ENCODE measurements at regions not wholly inside any gene's neighbourhood (a gene's known extent, or its start where the extent isn't known, plus 50 kb on each side); places are given as distances from the start of the nearest gene placed in this dataset.

GRCh38 chr9:10911373-10911772, 298.6 kb upstream of the PTPRD start:
- Histone ChIP-seq H3K4me2 (no peak overlapping the region), H3K4me3 (no peak overlapping the region), H3K27ac (no peak overlapping the region), H3K9me3 (no peaks in the 10 kb centered on the region), H3K4me1 (no peaks in the 10 kb centered on the region)
- DNase-seq (ENCODE audit: low read depth in 1 of 2, low spot score in 1 of 2), result no peak
- no peak for FAIRE-seq
- ChIA-PET CTCF (no interaction called here), POLR2A (no interaction called here)
- WGBS (ENCODE audit: missing lambda C conversion rate), result 4% methylated on average over 6 of the region's 6 CpGs
- no peak for TF ChIP-seq RCOR1 (IDR thresholded peaks at IDR 0.05; ENCODE audit: low read depth, low read length)
- peak; percentile 35 for TF ChIP-seq MAFK (IDR thresholded peaks at IDR 0.05; ENCODE audit: partially characterized antibody)
- TF ChIP-seq RAD21 (conservative IDR thresholded peaks at IDR 0.05 in 1 of 2, IDR thresholded peaks at IDR 0.05 in 1 of 2), result no peak
- no peak for TF ChIP-seq EHMT2 (IDR thresholded peaks at IDR 0.05; ENCODE audit: low read depth)
- ATAC-seq, result no peak

- Histone ChIP-seq H3K4me1 (no peaks in the 10 kb centered on the region), H3K27ac (no peak overlapping the region), H3K4me2 (no peak overlapping the region), H3K4me3 (no peak overlapping the region), H3K9me3 (no peaks in the 10 kb centered on the region)
- 38% methylated on average over 2 of the region's 2 CpGs for WGBS (ENCODE audit: missing lambda C conversion rate)
- ATAC-seq (no peak), DNase-seq (ENCODE audit: low read depth in 1 of 2, low spot score in 1 of 2) (no peak), FAIRE-seq (no peak)
- CTCF ChIA-PET, result no interaction called here
- POLR2A ChIA-PET, result no interaction called here
- TF ChIP-seq FOSB (CRISPR knock-in tag; IDR thresholded peaks at IDR 0.05), result no peak
- TF ChIP-seq RNF2 (IDR thresholded peaks at IDR 0.05; ENCODE audit: borderline replicate concordance, low read depth), result no peak
- no peak for TF ChIP-seq ZSCAN20 (CRISPR knock-in tag; IDR thresholded peaks at IDR 0.05)
- TF ChIP-seq RAD21 (conservative IDR thresholded peaks at IDR 0.05 in 1 of 2, IDR thresholded peaks at IDR 0.05 in 1 of 2), result no peak
- TF ChIP-seq, protein P1, sequence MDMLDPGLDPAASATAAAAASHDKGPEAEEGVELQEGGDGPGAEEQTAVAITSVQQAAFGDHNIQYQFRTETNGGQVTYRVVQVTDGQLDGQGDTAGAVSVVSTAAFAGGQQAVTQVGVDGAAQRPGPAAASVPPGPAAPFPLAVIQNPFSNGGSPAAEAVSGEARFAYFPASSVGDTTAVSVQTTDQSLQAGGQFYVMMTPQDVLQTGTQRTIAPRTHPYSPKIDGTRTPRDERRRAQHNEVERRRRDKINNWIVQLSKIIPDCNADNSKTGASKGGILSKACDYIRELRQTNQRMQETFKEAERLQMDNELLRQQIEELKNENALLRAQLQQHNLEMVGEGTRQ (IDR thresholded peaks at IDR 0.05), result no peak
- no peak for TF ChIP-seq NFE2L2 (conservative IDR thresholded peaks at IDR 0.05; ENCODE audit: low read length)
- TF ChIP-seq, protein P2, sequence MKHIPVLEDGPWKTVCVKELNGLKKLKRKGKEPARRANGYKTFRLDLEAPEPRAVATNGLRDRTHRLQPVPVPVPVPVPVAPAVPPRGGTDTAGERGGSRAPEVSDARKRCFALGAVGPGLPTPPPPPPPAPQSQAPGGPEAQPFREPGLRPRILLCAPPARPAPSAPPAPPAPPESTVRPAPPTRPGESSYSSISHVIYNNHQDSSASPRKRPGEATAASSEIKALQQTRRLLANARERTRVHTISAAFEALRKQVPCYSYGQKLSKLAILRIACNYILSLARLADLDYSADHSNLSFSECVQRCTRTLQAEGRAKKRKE (CRISPR knock-in tag; IDR thresholded peaks at IDR 0.05; ENCODE audit: low read depth), result no peak
- TF ChIP-seq GATA3 (IDR thresholded peaks at IDR 0.05; ENCODE audit: borderline replicate concordance), result no peak
- TF ChIP-seq RARB (CRISPR knock-in tag; IDR thresholded peaks at IDR 0.05), result no peak
- no peak for TF ChIP-seq MYC (IDR thresholded peaks at IDR 0.05; ENCODE audit: borderline replicate concordance, low read length)
- TF ChIP-seq BHLHE40 (IDR thresholded peaks at IDR 0.05; ENCODE audit: low read depth, low read length), result no peak
- TF ChIP-seq PHF8 (IDR thresholded peaks at IDR 0.05; ENCODE audit: borderline replicate concordance, low read depth), result no peak
- TF ChIP-seq ZNF302 (CRISPR knock-in tag; IDR thresholded peaks at IDR 0.05), result no peak
- no peak for TF ChIP-seq POLR2AphosphoS2 (conservative IDR thresholded peaks at IDR 0.05; ENCODE audit: low read length)
- no peak for TF ChIP-seq HOXB5 (CRISPR knock-in tag; IDR thresholded peaks at IDR 0.05)
- TF ChIP-seq SREBF2 (IDR thresholded peaks at IDR 0.05), result no peak
- no peak for TF ChIP-seq CEBPB (IDR thresholded peaks at IDR 0.05)
- TF ChIP-seq, protein P3, sequence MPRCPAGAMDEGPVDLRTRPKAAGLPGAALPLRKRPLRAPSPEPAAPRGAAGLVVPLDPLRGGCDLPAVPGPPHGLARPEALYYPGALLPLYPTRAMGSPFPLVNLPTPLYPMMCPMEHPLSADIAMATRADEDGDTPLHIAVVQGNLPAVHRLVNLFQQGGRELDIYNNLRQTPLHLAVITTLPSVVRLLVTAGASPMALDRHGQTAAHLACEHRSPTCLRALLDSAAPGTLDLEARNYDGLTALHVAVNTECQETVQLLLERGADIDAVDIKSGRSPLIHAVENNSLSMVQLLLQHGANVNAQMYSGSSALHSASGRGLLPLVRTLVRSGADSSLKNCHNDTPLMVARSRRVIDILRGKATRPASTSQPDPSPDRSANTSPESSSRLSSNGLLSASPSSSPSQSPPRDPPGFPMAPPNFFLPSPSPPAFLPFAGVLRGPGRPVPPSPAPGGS (IDR thresholded peaks at IDR 0.05), result no peak
- TF ChIP-seq, protein P4, sequence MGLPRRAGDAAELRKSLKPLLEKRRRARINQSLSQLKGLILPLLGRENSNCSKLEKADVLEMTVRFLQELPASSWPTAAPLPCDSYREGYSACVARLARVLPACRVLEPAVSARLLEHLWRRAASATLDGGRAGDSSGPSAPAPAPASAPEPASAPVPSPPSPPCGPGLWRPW (IDR thresholded peaks at IDR 0.05), result no peak
- TF ChIP-seq NR3C1 (IDR thresholded peaks at IDR 0.05), result no peak
Measured at GRCh38 chr9:10917001-10917400, 304.2 kb upstream of the PTPRD start.

DNA sequence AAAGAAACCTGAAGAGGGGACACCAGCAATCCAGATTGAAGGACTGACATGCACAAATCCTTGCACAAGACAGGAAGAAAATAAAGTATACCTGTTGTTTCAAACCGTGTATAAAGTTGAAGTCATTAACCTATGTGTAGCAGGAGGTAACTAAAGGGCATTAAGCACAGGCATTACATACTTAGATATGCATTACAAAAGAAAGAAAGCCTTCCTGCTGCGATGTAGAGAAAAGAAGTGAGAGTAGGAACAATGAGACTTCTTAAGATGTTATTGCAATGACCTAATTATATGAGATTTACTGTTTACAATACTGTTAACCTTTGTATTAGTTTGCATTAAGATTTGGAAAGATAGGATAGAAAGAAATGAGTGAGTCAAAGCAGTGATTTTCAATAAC, 308.9 kb upstream of the PTPRD start:
- Histone ChIP-seq H3K4me1 (no peaks in the 10 kb centered on the region), H3K9me3 (no peaks in the 10 kb centered on the region), H3K27ac (no peak overlapping the region), H3K4me2 (no peak overlapping the region), H3K4me3 (no peak overlapping the region)
- DNase-seq (ENCODE audit: low read depth in 1 of 2, low spot score in 1 of 2) (no peak), ATAC-seq (no peak), FAIRE-seq (no peak)
- CTCF ChIA-PET, result no interaction called here
- WGBS (ENCODE audit: missing lambda C conversion rate), result 4% methylated on average over 2 of the region's 2 CpGs
- TF ChIP-seq RARB (CRISPR knock-in tag; IDR thresholded peaks at IDR 0.05) (no peak), HOXB5 (CRISPR knock-in tag; IDR thresholded peaks at IDR 0.05) (no peak), RAD21 (conservative IDR thresholded peaks at IDR 0.05 in 1 of 2, IDR thresholded peaks at IDR 0.05 in 1 of 2) (no peak), RCOR1 (IDR thresholded peaks at IDR 0.05; ENCODE audit: low read depth, low read length) (no peak), POLR2AphosphoS2 (conservative IDR thresholded peaks at IDR 0.05; ENCODE audit: low read length) (no peak), KDM5A (IDR thresholded peaks at IDR 0.05) (no peak), CBX2 (IDR thresholded peaks at IDR 0.05; ENCODE audit: borderline replicate concordance, low read depth) (no peak)
- TF ChIP-seq, protein P3 (IDR thresholded peaks at IDR 0.05), result no peak
- TF ChIP-seq, protein P5, sequence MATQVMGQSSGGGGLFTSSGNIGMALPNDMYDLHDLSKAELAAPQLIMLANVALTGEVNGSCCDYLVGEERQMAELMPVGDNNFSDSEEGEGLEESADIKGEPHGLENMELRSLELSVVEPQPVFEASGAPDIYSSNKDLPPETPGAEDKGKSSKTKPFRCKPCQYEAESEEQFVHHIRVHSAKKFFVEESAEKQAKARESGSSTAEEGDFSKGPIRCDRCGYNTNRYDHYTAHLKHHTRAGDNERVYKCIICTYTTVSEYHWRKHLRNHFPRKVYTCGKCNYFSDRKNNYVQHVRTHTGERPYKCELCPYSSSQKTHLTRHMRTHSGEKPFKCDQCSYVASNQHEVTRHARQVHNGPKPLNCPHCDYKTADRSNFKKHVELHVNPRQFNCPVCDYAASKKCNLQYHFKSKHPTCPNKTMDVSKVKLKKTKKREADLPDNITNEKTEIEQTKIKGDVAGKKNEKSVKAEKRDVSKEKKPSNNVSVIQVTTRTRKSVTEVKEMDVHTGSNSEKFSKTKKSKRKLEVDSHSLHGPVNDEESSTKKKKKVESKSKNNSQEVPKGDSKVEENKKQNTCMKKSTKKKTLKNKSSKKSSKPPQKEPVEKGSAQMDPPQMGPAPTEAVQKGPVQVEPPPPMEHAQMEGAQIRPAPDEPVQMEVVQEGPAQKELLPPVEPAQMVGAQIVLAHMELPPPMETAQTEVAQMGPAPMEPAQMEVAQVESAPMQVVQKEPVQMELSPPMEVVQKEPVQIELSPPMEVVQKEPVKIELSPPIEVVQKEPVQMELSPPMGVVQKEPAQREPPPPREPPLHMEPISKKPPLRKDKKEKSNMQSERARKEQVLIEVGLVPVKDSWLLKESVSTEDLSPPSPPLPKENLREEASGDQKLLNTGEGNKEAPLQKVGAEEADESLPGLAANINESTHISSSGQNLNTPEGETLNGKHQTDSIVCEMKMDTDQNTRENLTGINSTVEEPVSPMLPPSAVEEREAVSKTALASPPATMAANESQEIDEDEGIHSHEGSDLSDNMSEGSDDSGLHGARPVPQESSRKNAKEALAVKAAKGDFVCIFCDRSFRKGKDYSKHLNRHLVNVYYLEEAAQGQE (IDR thresholded peaks at IDR 0.05), result no peak
- POLR2A ChIA-PET, result no interaction called here

Measured in A549 (cell line).